ENCODE measurements at regions not wholly inside any gene's neighbourhood (a gene's known extent, or its start where the extent isn't known, plus 50 kb on each side); places are given as distances from the start of the nearest gene placed in this dataset.
"Not testable (repeated sequence)": the region's sequence is repeated elsewhere in the genome, so short reads cannot be mapped to it uniquely, and the experiment has no call there.

DNA sequence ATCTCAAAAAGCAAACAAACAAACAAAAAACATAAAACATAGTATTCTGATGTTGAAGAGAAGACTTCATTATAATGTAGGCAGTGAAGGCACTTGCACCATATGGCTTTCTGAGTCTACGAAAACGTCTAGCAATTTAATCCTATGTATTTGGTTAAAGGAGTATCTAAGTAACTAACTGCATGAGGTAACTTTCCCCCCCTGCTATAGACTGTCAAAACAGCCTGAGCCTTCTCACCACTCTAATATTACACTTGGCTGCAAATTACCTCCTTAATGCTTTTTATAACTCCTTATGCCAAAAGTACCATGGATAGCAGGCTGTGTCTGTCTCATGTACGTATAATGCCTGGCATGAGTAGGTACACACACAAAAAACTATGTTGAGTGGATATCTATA is 607.6 kb upstream of the FLRT2 start:
- DNase-seq (ENCODE audit: low spot score) = no peak

DNA sequence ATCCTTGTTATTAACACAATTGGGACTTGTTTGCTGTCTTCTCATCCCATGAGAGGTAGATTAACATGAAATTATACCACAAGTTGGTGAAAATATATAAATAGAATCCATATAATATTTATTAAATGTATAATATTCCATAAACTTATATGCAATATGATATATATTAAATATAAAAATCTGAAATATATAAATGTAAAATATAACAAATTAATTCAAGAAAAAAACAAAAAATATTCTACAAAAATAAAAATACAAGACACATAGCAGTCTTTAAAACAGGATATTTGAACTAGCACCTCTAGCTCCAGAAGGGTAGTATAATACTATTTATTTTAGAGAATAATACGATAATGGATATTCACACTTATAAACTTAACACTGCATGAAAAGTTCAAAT is 603.3 kb upstream of the FLRT2 start:
- no peak for DNase-seq (ENCODE audit: low spot score)

DNA sequence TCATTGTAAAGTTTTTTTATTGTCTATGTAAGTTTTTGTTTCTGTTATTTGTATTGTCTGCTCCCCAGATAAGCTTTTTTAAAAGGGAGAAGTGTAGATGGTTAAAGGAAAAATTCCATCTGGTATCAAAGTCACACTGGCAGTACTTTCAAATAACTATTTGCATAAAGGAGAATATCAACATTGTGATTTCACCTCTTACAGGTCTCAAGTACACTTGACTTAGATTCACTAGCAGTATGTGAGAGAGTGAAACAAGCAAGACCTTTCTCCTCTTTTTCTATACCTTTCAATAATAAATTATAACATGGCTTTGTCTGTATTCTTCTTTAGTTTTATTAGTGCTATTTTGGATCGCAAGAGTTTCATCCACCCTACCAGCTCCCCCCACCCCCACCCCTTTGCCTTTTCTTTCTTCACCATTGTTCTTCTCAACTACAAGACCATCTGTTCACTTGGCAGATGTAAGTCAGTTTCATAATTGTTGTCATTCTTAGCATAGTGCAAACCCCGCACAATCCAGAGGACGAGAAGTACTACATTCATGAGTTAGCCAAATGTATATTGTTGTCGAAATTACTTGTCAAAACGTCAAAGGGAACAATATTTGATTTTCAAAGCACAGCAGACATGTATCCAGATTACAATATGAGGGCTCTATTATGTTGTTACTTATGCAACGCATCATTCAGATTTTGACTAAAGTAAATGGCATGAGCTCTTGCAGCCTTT is 602.7 kb upstream of the FLRT2 start:
- DNase-seq (ENCODE audit: low spot score) = no peak

DNA sequence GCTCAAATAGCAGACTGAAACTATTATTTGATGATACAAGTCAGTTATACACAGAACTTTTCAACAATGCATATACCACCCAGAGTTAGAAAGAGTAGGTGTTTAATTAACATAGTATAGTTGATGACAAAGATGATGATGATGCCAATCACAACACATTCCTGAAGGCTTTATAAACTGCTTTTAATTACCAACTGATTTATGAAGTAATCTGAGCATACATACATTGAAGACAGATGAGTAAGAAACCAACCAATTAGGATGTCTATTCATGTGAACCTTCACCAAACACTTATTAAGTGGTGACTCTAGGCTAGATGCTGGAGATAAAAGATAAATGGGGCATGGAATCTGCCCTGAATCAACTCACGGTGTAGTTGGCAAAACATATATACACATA is 600.9 kb upstream of the FLRT2 start:
- DNase-seq (ENCODE audit: low spot score) = no peak

DNA sequence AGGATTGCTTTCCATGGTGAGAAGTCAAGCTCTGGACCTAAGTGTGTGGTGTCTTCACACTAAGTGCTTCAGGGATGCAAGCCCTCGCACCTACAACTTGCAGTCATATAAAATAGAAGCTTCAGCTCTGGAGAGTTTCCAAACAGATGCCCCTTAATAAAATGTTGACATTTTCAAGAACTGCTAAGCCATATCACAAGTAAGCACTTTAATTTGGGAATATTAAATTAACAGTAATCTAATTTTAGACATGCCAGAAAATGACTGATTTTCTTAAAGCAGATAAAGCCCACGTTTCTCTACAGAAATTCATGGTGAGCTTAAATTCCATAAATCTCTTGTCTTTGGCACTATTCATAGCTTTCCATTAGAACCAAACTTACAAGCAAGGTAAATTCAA is 600.1 kb upstream of the FLRT2 start:
- DNase-seq (ENCODE audit: low spot score) = no peak

DNA sequence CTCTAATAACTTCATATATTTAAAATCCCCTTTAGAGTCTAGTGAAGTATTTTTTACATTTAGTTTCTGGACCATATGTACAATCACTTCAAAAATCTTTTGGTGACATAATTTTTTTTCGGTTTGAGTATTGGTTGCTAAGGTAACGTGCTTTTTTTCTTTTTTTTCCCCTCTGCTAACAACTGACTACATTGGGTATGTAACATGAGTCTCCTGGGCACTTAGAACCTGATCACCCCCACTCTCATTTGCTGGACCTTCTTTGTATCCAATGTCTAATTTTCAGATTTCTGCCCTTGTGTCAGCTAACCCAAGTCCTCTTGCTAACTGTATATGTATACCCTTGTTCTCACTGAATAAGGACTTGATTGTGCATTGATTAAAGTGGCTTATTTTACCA is 592.9 kb upstream of the FLRT2 start:
- DNase-seq (ENCODE audit: low spot score) = no peak

DNA sequence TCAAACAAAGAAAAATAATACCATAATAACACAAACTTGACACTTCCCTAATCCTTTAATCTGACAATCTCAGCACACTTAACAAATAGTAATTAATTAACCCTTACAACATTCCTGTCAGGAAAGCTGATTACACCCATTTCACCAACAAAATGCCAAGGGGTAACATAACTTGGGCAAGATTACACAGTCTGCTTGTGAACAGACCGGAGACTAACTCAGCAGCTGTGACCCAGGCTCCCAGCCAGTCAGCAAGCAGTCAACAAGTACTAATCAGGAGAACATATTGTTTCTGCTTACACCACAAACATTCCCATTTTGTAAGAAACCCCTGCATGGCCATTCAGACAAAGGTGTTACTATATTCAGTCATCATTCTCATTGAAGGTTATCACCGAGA is 592.5 kb upstream of the FLRT2 start:
- DNase-seq (ENCODE audit: low spot score) = no peak

DNA sequence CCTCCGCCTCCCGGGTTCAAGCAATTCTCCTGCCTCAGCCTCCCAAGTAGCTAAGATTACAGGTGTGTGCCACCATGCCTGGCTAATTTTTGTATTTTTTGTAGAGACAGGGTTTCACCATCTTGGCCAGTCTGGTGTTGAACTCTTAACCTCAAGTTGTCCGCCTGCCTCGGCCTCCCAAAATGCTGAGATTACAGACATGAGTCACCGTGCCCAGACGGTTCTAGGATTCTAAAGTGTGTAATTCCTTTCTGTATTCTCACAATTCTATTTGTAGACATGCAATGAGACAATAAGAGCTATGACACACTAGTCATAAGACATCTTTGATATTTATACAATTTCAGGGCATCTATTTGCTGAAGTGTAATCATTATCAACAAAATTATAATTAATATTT is 585.0 kb upstream of the FLRT2 start:
- DNase-seq (ENCODE audit: low spot score) = not testable (repeated sequence)

DNA sequence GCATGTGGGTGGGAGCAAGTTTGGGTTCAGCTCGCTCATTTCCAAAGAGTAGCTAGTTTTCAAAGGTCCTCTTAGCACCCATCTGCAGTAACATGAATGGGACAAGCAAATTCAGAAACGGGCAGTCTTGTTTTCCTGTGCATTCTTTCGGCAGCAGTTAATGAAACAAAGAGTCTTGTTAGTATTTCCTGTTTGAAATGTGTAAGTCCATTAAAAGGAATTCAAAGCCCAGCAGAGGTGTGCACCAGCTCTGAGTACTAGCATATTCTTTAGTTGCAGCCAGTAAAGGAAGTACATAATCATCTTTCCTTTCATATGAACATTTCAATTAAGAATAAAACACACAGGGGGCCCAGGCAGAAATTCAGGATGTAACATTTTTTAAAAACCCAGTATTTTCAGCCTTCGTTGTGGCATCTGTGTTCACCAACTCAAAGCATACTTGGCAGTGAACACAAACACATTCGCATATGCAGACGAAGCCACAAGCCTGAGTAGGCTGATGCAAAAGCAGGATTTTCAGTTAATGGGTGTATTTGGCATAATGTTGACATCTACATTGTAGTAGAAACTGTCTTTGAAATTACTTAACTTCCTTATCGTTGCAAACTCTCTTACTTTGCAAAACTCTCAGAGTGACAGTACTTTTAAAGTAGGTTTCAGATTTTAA is 570.0 kb upstream of the FLRT2 start:
- DNase-seq (ENCODE audit: low spot score) = no peak

DNA sequence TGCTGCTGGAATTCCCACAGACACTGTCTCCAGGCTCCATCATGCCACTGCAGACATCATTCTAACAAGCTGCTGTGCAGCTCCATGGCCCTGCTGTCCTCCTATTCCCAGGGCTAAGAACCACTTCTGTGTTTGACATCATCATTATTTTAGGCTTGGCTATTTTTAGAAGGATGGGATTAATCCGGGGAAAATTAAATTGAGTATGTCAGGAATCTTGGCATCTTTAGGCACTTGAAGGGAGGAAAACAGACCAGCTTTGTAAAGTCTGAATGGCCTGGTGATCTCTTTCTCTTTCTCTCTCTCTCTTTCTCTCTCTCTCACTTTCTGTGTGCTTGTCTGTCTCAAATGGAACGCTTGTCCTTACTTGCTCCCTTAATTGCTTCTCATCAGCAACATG is 568.3 kb upstream of the FLRT2 start:
- DNase-seq (ENCODE audit: low spot score) = no peak

DNA sequence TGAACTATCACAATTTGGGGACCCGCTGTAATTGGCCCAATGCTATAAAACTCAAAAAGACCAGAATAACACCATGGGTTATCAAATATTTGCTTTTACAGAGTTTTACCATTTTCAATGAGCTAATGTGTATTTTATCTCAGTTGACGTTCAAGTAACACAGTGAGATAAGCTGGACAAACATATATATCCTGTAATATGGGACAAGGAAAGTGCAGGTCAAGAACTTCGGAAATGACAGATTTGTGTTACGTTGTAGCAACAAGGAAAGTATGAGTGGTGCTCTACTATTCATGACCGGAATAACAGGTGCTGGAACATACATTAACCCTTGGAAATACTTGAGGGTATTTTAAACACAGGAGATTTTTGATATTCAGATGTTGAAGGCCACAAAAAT is 566.4 kb upstream of the FLRT2 start:
- no peak for DNase-seq (ENCODE audit: low spot score)

DNA sequence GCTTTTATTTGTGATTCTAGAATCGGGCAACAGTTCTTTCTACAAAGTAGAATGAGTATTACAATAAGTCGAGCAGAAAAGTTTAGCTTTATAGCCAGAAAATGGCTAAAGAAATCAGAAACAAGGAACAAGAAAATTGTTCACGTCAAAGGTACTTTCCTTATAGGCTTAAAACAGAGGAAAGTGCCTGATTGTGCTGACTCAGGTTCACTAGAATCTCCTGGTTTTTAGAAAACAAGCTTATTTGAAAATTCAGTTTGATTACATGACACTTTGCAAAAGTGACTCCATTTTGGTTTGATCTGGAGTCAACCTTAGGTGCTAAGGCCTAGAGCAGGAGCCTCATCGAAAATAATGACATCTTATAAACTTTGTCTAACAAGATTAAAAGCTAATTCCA is 564.7 kb upstream of the FLRT2 start:
- no peak for DNase-seq (ENCODE audit: low spot score)

DNA sequence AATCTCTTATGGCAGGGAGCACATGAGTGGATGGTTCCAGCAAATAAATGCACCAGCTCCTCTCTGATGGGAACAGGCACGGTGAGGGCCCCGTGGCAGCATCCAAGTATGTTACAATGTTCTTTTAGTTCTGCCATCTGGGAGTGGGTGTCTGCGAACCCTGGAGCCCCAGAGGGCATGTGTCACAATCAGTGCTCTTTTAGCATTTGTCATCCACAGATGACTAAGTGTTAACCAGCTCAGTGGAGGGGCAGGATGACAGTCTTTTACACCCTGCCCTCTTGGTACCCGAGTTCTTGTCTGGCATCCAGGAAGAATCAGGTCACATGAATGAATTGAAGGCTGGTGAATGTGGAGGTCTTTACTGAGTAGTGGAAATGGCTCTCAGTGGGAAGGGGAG is 560.4 kb upstream of the FLRT2 start:
- no peak for DNase-seq (ENCODE audit: low spot score)

DNA sequence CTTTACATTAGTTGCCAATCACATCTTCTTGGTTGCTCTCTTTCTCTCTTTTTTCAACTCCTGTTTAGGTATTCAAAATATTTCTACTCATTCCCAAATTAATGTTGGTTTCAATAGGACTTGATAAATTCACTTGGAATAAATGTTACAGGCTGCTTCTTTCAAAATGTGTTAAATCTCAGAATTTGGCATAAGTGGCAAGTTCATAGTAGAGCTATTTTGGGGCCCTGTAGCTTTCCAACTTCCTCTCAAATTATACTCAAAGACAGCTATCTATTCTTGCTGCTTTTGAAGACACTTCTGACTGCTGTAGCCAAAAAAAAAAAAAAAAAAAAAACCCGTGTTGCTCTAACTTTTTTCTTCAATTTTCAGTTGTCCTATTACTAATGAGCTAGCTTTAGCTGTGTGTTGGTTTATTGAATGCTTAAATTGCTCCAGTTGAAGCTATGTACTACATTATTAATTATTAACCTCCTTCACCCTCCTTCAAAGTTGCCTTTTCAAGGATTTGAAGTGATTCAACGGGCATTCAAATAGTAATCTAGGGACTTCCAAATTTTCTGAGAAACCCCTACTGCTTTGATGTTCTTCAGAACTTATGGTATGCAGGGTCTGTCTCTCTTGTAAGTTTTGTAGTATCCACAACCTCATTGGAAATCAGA is 554.6 kb upstream of the FLRT2 start:
- no peak for DNase-seq (ENCODE audit: low spot score)

DNA sequence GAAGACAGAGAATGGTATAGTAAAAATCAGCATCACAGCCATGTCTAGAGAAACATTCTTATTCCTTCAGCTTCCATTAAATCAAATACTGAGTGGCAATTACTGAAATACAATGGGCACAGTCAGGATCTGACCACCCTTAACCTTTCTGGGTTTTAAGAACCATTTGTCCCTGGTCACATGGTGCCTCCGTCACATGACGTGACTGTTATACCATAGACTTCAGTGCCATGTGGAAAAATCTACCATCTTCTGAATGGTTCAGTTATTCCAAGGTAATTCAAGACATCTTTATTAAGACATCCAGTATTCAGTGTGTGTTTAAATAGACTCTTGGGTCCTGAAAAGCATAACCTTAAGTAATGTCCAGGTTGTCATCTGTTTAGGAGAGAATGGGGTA is 553.1 kb upstream of the FLRT2 start:
- DNase-seq (ENCODE audit: low spot score) = no peak

DNA sequence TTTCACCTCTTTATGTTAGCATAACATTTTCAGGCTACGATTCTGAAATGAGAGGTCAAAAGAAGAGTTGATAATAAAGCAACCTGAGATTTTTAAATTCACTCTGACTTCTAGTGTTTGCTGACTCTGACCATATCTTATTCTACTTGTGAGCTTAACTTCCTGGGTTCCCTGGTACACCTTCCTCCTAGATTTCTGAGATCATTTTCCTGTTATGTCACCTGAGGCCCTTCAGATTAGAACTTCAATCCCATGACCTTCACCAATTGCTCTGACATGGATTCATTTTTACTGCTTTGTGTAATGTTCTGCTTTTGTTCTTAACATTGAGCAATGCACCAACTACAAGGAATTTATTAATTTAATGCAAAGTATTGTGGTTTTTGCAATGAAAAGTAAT is 542.9 kb upstream of the FLRT2 start:
- no peak for DNase-seq (ENCODE audit: low spot score)

DNA sequence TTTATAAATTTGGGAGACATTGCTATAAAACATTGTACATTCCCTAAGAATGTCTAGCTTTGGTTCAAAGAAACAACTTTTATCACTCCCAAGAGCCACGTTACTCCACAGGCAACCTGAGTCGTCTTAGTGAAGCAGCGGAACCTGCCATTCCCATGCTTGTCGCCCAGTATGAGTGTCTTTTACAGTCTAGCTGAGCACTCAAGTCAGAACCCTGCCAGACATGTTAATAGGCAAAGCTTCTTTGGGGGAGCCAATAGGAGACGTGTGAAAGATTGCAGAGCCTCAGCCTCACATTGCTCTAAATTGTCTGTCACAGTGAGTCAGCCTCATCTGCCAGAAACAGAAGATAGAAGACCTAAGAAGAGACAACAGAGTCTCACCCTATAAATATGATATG is 541.6 kb upstream of the FLRT2 start:
- no peak for DNase-seq (ENCODE audit: low spot score)

DNA sequence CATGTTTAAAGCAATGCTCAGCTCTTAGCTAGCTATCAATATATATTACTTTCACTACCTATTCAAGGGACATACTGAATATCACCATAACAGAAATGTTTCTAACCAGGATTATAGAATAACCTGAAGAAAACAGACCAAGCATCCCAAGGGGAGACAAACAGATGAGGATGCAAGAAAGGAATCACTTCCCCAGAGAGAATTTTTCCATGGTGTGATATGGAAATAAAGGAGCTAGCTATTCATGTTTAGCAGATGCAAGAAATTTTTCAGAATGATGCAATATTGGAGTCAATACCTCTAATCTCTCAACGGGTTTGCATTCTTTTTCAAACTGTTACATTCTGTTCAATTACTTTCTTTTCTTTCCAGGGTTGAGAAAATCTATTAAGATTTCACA is 538.9 kb upstream of the FLRT2 start:
- DNase-seq (ENCODE audit: low spot score) = no peak

DNA sequence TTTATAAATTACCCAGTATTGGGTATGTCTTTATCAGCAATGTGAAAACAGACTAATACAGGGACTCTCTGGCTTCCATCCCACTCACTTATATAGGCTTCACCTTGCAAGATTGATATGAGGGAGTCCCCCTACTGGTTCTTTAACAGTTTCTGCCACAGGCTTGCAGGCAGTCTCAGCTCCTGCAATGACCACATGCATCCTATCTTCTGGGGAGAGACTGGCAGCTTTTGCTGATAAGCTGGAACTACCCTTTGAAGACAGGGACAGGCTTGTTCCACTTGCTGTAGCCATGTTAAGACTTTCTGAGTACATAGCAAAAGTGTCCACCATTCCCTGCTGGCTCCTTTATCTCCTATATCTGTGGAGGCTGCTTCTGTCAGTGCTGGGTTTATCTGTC is 531.7 kb upstream of the FLRT2 start:
- DNase-seq (ENCODE audit: low spot score) = no peak

DNA sequence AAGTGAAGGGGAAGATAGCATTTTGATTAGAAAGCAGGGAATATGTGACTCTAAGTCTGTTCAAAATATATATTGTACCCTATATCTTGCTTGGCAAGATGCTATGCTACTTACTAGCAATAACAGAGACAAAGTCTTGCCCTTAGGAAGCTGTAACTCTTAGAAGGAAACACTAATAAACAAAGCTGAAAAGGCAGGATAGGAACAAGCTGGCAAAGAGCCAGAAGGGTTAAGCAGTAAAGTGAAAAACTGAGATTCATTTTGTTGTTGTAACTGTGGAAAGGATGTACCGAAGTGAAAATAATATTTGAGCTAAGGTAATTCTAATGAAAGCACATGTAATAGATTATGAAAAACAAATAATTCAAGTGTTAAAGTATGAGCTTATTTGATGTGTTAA is 527.1 kb upstream of the FLRT2 start:
- no peak for DNase-seq (ENCODE audit: low spot score)

DNA sequence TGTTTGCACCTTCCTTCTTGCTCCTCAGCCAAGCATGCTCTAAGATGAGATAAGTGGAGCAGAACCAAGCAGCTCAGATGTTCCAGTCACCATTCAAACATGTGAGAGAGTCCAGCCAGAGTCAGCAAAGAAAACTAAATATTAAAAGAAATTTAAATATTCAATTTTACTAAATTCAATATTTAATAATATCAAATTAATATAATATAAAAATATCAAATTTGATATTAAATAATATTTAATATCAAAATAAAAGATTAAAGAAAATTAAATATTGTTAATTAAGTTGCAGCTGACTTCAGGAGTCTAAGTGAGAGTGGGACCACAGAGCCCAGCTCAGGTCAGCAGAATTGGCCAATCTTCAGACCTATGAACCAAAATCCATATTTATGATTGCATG is 526.1 kb upstream of the FLRT2 start:
- no peak for DNase-seq (ENCODE audit: low spot score)

DNA sequence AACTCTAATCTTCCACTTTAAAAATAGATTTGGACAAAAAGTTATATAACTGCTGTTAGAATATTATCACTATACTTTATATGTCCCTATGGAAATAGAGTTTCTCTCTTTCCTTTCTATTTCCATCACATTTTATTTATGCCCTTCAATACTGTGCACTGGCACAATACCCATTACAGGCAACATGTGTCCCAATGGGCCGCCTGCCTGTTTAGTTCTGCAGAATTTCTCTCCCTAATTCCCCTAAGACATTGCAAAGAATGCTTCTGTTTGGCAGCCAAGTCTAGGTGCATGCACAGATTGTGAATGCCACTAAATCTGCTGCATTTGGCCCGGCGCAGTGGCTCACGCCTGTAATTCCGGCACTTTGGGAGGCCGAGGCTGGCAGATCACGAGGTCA is 520.4 kb upstream of the FLRT2 start:
- DNase-seq (ENCODE audit: low spot score) = no peak

DNA sequence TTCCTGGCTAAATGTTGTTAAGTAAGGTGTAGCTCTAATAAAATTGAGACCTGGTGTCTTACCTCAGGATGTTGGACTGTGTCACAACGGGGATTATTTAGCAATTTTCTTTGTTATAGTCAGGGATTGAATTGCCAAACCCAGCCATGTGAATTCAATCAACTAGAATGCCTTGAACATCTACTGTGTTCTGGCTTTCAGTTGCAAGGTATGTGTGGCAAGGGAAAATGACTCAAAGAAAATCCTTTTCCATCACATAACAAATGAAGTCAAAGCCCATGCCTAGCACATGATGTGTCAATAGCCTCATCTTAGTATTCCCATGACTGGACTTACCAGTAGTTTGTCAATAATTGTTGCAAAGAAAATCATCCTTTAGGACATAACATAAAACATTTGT is 519.8 kb upstream of the FLRT2 start:
- no peak for DNase-seq (ENCODE audit: low spot score)

DNA sequence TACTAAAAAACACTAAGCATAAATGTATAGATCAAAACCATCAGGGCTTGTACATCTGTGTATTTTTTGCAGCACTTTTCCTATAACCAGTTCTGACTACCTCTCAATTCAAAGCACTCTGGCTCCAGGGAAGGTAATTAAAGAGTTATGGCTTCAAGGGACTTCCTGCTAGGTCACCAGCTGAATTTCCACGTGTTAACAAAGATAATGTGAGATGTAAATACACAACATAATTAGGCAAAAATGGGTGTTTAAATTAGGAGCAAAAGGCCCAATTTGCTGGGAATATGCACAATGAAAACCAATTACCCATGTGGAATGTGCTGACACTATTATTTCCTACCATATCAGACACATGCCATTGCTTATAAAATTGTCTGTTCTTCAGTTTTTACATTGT is 513.4 kb upstream of the FLRT2 start:
- no peak for DNase-seq (ENCODE audit: low spot score)
